ENCODE measurements at regions not wholly inside any gene's neighbourhood (a gene's known extent, or its start where the extent isn't known, plus 50 kb on each side); places are given as distances from the start of the nearest gene placed in this dataset.

GRCh38 chr20:57959589-57959988 is 249.8 kb upstream of the PMEPA1 start:
- no peak for TF ChIP-seq TAF1 (IDR thresholded peaks at IDR 0.05; ENCODE audit: borderline replicate concordance, insufficient read depth, low read length)
- TF ChIP-seq POLR2AphosphoS5 (IDR thresholded peaks at IDR 0.05; ENCODE audit: low read depth, low read length), result no peak
- no peak for TF ChIP-seq REST (IDR thresholded peaks at IDR 0.05; ENCODE audit: insufficient read depth in 1 of 2, low read depth in 2 of 2, low read length in 2 of 2)
- TF ChIP-seq SIN3A (IDR thresholded peaks at IDR 0.05; ENCODE audit: borderline replicate concordance, insufficient read depth, low read length), result no peak

GRCh38 chr20:57959018-57959417 is 249.2 kb upstream of the PMEPA1 start:
- TF ChIP-seq FOXP2 (optimal IDR thresholded peaks at IDR 0.05; ENCODE audit: borderline replicate concordance, extremely low read depth, extremely low read length, insufficient read depth) (no peak), SIN3A (IDR thresholded peaks at IDR 0.05; ENCODE audit: borderline replicate concordance, insufficient read depth, low read length) (no peak)

GRCh38 chr20:57958050-57958420 is 248.2 kb upstream of the PMEPA1 start:
- no peak for TF ChIP-seq REST (IDR thresholded peaks at IDR 0.05; ENCODE audit: insufficient read depth in 1 of 2, low read depth in 2 of 2, low read length in 2 of 2)
- TF ChIP-seq TAF1 (IDR thresholded peaks at IDR 0.05; ENCODE audit: borderline replicate concordance, insufficient read depth, low read length), result no peak
- TF ChIP-seq POLR2AphosphoS5 (IDR thresholded peaks at IDR 0.05; ENCODE audit: low read depth, low read length), result no peak
- TF ChIP-seq SIN3A (IDR thresholded peaks at IDR 0.05; ENCODE audit: borderline replicate concordance, insufficient read depth, low read length), result no peak
- TF ChIP-seq FOXP2 (optimal IDR thresholded peaks at IDR 0.05; ENCODE audit: borderline replicate concordance, extremely low read depth, extremely low read length, insufficient read depth), result no peak

GRCh38 chr20:57957411-57958049 is 247.7 kb upstream of the PMEPA1 start:
- no peak for TF ChIP-seq FOXP2 (optimal IDR thresholded peaks at IDR 0.05; ENCODE audit: borderline replicate concordance, extremely low read depth, extremely low read length, insufficient read depth)
- TF ChIP-seq REST (IDR thresholded peaks at IDR 0.05; ENCODE audit: insufficient read depth in 1 of 2, low read depth in 2 of 2, low read length in 2 of 2), result no peak
- no peak for TF ChIP-seq TAF1 (IDR thresholded peaks at IDR 0.05; ENCODE audit: borderline replicate concordance, insufficient read depth, low read length)

GRCh38 chr20:57953638-57954037 is 243.8 kb upstream of the PMEPA1 start:
- no peak for TF ChIP-seq REST (IDR thresholded peaks at IDR 0.05; ENCODE audit: insufficient read depth in 1 of 2, low read depth in 2 of 2, low read length in 2 of 2)
- TF ChIP-seq TAF1 (IDR thresholded peaks at IDR 0.05; ENCODE audit: borderline replicate concordance, insufficient read depth, low read length), result no peak
- no peak for TF ChIP-seq FOXP2 (optimal IDR thresholded peaks at IDR 0.05; ENCODE audit: borderline replicate concordance, extremely low read depth, extremely low read length, insufficient read depth)
- TF ChIP-seq SIN3A (IDR thresholded peaks at IDR 0.05; ENCODE audit: borderline replicate concordance, insufficient read depth, low read length), result no peak
- TF ChIP-seq POLR2AphosphoS5 (IDR thresholded peaks at IDR 0.05; ENCODE audit: low read depth, low read length), result no peak
